CD4-positive, alpha-beta T cell treated with Interferon alpha-2 for 1 hour (primary cell): ENCODE measurements at regions not wholly inside any gene's neighbourhood (a gene's known extent, or its start where the extent isn't known, plus 50 kb on each side); places are given as distances from the start of the nearest gene placed in this dataset.

ENCODE experiments used
- DNase-seq, 2 donors: peaks; one replicate each; pipeline ENCODE4 v3.0.0-alpha.2; 2020 to 2022

DNA sequence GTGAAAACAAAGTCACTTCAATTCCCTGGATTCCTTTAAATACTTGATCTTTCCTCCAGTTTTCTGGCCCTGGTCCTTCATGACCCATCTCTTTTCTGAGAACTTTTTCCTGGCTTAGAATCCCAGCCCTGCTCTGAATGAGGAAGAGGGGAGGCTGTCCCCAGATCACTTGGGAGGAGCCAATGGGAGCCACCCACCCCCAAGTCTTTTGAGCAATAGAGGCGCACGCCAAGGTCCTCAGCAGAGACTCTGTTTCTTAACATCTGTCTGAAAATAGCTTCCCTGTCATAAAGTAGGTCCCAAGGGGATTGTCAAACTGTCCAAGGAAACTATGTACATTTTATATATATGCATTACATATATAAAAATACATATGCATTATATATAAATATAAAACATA is 126.8 kb downstream of the ADRA2A start:
- no peak for DNase-seq

DNA sequence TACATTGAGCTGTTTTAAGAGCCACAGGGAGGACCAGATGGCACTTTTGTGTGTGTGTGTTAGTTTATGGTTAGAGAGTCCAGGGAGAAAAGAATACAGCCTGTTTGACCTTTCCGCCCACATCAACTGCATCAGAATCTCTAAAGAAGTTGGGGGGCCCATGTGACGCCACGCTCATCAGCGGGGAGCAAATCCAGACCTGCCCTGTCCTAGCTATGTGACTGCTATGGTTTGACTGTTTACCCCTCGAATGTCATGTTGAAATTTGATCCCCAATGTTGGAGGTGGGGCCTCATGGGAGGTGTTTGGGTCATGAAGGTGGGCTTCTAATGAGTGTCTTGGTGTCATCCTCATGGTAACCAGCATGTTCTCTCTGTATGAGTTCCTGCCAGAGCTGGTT is 128.0 kb downstream of the ADRA2A start:
- no peak for DNase-seq

DNA sequence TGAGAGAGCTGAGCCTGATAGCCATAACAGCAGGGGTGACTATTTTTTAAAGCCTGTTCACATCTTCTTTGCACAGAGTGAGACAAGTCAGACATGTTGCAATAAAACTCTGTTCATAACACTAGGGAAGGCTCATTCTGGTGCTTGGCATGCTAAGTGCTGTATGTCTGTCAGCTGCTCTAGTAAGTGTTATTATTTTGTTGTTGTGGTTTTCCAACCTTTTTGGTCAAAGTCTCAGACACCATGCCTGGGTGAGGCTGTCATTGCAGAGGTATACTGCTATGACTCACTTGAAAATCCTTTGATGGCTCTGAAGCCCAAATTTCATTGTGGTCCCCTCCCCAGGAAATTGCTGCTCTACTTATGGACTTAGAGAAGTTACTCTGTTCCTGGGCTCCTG is 129.7 kb downstream of the ADRA2A start:
- DNase-seq: no peak

DNA sequence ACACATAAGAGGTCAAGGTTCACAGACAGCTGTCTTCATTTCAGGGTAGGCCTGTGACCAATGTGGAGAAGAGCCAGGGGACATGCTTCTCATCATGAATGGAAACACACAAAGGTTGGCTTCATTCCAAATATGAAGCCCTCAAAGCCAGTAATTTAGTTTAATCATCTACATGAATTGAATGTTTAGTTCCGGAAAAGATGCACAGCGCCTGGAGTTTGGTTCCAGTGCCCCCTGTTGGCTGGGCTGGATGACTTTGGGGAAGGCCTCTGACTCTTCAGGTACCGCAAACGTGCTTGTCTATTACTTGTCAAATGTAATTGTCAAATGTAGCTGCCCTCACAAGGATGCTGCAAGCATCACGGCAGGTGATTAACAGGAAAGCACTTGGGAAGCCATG is 130.7 kb downstream of the ADRA2A start:
- peak in 1 of 2 donors; percentile 17 for DNase-seq

DNA sequence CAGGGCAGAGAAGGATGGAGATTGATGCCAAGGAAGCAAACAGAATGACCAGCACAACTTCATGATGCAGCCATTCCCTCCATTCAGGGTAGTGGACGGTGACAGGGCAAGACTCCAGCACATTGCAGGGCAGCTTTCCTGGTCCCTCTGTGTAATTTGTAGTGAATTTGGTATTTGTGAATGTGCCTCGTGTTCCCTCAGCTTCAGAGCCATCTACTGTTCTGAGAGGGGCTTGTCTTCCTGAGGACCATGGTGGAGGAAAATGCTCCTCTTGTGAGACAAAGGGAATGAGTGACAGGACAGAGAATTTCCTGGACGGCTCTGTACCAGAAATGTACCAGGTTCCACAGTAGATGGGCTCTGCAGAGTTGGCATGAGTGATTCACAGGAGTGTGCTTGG is 132.1 kb downstream of the ADRA2A start:
- DNase-seq: no peak

DNA sequence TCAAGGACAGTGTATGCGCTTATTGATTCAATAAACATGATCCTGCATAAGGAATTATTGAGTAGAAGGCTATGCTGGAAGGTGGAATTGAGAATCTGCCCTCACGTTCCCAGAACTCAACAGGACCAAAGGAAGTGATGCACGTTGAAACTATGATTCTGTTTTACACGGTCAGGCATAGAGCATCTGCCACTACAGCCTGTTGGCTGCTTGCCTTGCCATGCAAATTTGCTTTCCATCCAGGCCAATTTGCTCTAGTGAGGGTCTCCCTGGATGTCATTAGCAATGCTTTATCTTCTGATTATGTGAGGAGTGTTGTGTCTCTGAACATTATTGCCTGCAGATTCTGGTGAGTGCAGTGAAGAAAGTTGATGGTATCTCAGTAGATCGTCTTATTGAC is 132.9 kb downstream of the ADRA2A start:
- no peak for DNase-seq

DNA sequence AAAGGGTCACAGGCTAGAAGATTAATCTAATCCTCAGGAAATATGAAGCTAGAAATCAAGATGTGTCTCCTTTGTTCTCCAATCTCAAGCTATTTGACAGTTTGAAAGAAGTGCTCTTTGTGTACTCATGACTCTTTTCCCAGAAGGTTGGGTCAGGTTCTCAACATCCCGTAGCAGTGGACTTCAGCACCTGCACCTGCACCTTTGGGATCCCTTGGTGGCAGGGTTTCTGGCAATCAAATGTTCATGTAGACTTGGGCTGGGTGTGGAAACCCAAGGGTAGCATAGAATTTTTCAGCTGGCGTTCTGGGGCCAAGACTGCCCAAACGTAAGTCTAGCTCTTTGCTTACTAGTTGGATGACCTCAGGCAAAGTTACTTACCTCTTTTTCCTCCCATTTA is 134.4 kb downstream of the ADRA2A start:
- DNase-seq: no peak

DNA sequence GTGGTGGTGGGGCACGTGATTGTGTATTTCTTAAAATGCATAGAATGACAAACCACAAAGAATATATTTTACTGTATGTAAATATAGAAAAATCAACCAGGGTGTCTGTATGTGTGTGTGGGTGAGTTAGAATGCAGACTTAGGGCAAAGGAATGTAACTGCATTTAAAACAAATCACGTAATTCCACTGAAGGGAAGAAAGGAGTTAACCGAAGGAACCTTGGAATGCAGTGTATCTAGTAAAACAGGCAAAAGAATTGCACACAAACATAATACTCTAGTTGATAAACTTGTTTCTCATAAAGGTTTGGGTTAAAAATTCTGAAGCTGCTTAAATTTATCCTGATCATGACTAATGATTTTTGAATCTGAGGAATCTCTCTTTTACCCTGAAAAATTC is 134.9 kb downstream of the ADRA2A start:
- DNase-seq: no peak

DNA sequence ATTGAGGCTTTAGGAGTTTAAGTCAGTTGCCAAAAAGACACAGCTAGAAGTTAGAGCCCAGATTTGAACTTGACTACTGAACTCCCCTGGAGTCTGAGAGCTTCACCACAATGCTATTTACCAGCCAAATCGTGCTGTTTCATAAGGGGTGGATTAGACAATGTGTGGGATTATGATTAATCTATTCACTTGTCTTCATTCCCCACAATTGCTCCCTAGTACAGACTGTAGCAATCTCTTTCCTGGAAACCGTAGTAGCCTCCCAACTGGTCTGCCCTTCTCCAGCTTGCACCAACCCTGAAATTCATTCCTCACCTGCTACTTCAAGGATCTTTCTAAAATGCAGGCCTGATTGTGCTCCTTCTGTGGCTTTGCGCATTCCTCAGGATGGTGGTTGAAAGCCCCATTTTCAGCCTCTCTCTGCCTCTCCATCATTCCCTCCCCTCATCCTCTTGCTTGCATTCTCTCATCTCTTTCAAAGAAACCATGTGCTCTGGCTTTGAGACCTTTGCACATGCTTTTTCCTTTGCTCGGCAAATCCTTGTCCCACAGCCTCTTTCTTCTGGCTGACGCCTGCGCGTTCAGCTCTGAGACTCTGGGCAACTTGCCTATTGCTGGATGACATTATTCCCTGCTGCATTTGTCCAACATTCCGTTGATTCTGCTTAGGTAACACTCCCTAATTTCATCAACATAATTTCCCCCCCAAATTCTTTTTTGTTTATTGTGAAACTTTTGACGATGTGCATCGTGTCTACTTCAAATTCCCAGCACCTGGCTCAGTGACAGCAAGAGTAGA is 145.1 kb downstream of the ADRA2A start:
- no peak for DNase-seq

DNA sequence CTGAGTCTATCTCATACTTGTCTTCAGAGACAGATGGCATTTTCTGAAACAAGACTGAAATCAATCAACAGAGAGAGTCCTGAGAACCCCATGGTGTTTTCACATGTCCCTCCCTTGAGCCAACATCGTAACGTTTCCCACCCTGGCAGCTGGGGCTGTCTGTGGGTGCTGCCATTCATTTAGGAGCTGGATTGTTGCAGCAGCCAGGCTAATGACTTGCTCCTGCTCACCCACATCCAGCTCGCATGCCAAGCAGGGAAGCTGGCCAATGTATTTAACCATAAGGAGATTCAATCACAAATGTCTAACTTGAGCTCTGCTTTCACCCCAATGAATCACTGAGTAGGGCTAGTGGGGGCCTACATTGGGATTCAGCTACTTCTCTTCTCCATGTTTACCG is 146.1 kb downstream of the ADRA2A start:
- no peak for DNase-seq

DNA sequence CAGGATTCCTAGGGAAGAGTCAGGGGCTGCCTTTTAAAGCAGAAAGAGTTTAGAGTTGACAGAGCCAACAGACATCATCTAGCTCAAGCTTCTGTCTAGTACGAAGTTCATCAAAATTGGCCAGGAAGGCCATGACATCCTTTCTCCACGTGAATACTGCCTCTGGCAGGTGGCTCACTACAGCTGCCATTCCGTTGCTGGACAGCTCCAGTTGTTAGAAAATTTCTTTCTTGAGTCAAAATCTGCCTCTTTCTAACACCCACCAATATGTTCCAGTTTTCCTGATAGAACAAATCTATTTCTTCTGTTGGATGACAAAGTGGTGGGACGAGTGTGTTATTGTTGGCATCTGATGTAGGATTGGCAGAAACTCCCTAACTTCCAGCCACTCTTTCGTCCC is 154.9 kb downstream of the ADRA2A start:
- no peak for DNase-seq

DNA sequence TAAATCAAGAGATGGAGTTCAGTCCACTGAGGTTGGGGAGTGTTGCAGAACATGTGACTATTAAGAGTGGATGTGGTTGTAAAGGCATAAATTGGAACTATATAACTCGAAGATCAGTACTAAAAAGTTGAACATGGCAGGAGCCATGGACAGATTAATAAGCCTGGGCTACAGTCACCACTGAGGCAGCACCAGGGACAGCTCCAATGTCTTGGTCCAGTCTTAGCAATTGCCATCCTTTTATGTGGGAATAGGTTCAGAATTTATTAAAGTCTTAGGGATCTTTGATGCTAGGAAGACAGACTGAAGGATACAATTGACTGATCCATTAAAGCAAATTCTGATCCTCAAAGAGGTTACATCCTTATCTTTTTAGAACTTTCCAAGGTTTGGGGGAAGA is 156.6 kb downstream of the ADRA2A start:
- DNase-seq: no peak

DNA sequence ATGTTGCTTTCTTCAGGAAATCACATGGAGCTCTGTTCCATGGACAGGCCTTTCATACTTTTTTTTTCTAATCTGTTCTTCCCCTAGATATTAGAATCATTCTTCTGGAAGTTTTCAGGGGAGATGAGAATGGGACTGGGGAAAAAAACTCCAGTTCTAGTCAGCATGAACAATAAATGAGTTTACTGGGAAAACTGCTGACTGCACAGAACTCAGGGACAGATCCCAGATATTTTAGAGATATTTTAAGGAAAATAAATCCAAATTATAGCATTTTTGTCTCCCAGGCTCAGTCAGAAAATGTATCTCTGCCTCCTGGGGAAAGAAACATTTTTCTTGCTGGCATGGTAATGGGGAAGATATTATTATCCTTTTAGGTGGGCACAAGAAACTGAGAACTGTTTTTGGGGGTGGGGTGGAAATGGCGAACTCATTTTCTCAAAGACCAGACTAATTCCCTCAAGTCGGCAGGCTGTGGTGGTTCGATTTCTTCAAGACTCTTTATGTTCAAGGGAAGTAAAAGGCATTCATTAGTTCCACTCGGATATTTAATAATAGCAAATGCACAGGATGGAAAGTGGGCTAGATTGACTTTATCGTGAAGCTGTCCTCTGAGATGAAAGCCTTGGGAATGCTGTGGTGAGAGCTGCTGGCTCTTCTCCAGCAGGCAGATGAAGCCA is 157.5 kb downstream of the ADRA2A start:
- no peak for DNase-seq

DNA sequence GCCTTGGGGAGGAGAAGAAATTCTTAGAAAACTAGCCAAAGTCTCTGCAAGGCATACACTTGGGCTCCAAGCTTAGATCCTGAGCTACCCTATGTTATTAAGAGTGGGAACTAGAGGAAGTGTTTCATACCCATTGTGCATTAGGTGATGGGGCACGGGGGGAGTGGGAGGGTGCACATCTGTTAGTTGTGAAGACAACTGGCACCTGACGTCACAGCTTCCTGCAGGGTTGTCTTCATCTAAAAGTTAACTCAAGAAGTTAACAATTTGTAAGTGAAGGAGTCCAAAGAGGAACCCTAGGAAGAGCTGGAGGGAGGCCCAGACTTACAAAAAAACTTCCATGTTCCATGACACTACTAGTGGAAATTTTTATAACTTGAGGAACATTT is 158.1 kb downstream of the ADRA2A start:
- no peak for DNase-seq

DNA sequence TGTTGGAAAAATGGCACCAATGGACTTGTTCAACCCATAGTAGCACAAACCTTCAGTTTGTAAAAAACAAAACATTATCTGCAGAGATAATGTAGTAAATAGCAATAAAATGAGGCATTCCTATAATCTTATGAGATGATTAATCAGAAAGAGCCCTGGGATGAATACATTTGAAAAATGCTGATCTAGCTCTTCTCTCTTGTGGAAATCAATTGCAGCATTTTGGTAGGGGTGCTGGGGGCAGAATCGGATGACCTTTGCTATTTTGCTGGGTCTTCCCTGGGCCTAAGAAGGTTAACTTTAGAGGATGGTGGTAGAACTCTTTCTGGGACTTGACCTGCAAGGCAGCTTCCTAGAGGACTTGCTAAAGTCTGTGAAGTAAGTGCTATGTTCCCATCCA is 163.5 kb downstream of the ADRA2A start:
- DNase-seq: no peak

DNA sequence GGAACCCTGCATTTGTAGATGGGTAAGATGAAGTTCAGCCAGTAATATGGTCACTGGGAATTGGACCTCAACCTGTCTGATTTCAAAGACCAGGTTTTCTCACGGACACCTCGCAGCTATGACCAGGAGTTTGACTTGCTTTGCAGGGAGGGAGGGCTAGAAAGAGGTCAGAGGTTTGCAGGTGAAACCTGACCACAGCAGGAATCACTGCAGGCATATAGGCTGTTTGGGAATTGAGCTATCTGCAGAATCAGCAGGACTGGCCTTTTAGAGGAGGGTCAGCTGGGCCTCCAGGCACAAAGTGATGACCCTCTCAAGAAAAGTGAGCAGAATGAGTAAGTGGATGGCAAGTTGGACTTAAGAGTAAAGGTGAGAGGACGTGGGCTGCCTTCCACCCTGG is 166.3 kb downstream of the ADRA2A start:
- DNase-seq: no peak

DNA sequence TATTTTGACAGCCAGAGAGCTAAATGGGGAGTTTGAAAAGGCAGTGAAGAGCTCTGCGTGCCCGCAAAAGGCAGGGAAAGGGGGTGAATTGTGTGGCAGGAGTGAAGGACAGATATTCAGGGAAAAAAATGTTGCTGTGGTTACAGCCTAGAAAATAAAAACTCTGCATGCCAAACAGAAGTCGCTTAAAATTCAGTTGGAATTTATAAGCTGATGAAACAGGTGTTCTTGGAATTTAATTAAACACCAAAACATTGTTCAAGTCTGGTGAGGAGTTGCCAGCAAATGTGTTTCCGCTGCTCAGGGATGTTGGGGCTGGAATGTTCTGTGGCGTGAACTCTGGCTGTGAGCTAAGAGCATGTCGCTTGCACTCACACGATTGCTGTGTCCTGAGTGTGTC is 169.3 kb downstream of the ADRA2A start:
- DNase-seq: no peak

DNA sequence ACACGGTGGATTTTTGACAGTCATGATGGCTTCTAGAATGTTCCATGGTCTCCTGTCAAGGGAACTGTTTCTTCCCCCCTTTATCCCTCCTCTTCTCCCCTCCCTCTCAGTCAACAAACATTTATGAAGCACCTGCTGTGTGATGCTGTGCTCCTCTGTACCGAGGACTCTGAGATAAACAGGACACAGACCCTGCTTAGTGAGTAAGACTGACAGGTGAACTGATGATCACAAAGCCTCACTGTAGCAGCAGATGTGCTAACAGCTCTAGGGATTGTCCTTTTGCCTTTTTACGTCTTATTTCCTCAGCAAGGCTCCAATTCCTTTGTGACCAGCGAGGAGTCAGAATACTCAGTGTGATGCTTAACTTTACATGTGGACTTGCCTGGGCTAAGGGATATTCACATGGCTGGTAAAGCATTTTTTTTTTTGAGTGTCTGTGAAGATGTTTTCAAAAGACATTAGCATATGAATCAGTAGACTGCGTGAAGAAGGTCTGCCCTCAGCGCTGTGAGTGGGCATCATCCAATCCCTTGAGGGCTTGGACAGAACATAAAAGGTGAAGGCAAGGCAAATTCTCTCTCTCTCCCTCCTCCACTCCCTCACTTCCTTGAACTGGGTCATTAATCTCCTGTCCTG is 170.1 kb downstream of the ADRA2A start:
- no peak for DNase-seq

DNA sequence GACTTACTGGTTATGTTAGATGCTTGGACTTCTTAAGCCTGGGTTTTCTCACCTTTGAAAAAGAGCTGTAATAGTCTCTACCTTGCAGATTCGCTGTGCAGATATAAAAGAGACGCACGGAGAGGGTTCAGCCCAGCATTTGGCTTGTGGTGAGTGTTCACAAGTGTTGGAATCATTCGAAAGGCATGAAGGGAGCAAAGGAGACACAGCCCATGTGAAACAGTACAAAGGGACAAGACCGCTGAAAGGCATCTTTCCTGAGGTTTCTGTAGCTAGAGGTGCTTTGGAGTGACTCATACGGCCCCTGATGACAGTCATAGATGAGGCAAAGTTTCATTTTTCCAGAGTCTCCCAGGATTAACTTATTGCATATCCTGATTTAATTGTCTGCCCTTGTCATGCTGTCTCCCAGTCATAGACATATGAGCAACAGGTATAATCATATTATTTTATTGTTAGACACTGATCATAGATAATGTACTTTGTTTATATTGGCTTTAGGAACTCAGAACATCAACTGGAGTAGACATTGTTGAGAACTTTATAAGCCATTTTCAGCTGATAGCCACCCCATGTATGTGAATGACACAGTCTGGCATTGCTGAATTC is 171.1 kb downstream of the ADRA2A start:
- DNase-seq: no peak

DNA sequence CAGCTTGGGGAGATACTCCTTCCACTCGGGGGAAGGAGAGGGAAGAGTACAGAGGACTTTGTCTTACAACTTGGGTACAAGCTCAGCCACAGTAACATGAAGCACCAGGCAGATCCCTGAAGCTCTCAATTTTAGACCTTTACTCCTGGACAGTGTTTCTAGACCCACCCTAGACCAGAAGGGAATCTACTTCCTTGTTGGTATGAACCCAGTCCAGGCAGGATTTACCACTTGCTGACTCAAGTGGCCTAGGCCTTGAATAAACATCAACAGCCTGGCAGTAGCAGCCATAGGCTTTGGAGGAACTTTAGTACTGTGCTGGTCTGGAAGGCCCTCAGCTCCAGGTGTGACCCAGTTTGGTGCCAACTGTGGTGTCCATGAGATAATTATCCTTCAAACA is 173.1 kb downstream of the ADRA2A start:
- DNase-seq: no peak

DNA sequence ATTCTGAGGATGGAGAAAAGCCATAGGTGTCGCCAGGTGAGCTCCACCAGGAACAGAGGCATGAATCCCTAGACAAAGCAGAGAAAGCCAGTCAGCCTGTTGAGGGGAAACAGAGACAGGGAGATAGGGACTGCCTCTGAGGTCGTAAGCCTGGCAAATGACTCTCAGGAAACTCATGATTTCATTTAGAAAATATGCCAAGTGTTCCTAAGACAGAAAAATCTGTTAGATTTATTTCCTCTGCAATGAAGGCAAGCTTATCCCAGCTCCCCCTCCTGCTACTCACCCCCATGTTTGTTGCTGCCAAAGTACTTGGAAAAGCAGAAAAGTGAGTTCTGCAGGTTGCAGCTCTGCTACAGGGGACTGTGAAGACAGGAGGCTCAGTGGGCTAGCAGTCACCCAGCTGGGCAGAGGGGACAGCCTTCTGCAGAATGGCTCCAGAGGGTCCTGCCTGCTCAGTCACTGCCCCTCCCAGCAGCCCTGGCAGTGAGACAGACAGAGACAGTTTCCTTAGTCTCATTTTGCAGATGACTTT is 184.3 kb downstream of the ADRA2A start:
- DNase-seq: no peak

DNA sequence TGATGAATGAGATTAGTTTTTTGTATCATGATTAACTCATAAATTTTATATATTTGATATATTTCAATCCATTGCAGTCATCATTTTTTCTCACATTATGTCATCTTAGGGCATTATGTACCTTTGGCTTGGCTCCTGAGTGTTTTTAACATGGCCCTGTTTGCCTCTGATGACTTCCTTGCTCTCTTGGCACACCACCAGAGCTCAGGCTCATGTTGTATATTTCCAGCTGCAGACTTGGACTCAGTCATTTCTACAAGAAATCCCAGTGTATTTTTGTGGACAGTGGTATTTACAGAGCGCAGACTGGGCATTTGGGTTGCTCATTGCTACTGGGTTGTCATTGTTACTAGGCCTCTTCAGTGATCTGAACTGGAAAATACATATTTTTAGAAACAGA is 188.5 kb downstream of the ADRA2A start:
- DNase-seq: no peak

DNA sequence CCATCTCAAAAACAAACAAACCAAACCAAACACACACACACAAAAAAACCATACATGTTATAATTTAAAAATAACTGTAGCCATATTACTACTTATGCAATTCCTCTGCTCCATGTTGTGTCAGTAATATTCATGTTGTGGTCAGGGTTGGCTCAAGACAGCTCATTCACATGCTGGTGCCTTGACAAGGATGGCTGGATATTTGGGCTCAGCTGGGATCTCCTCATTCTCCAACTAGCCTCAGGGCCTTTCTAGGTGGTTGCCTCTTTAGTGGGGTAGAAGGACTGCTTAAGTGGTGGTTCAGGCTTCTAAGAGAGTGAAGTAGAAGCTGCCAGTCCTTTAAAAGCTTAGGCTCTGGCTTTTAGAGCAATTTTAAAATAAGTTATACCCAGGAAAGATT is 189.3 kb downstream of the ADRA2A start:
- DNase-seq: no peak

DNA sequence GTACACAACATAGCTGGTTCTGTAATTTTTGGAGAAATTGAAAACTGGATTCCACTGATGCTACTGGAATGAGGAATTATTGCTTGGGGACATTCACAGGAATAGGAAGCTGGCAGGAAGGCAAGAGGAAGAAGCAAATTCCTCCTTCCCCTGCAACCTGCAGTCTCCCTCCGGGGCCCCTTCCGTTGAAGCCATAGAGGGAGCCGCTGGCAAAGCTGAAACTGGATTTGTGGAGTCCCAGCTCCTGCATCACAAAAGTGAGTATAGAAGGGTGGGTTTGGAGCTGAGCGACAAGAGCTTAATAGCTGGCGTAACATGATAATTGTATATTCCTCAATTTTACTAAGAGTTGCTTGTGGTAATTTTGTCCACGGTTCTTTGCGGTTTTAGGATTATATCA is 190.8 kb downstream of the ADRA2A start:
- DNase-seq: no peak
